OCI-LY7 (cell line): ENCODE measurements at regions not wholly inside any gene's neighbourhood (a gene's known extent, or its start where the extent isn't known, plus 50 kb on each side); places are given as distances from the start of the nearest gene placed in this dataset.

ENCODE experiments used
- CTCF ChIP-seq: fragments of 200-600 bp; sonication (generic); conservative IDR thresholded peaks from 2 replicates; pipeline ENCODE4 v1.5.1; 2014; ENCODE audit warnings: mild to moderate bottlenecking, antibody characterized with exemption, low read length, moderate library complexity, mixed read lengths
- EZH2phosphoT487 ChIP-seq: fragments of 200-600 bp; sonication (generic); IDR thresholded peaks from 2 replicates; pipeline ENCODE4 v1.6.1; 2018; ENCODE audit warnings: low read depth, borderline replicate concordance, mild to moderate bottlenecking, mixed run types, antibody characterized with exemption, low read length, moderate library complexity, mixed read lengths

DNA sequence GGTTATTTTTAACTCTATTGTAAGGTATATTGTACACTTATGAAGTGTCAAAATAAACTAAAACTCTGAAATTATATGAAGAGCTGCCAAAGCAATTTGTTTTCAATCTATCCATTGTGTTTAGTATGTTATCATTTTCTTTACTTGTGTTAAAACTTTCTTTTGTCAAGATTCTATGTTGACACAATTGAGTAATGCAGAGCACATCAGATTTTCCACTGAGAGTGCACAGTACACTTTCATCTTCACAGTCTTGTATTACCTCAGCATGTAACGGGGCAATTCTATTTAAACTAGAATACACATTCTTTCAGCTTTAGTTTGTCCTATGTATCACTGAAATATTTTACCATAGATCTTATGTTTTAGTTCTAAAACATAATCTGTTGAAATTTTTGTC, 304.4 kb upstream of the ZC3H15 start:
- TF ChIP-seq CTCF: no peak
- TF ChIP-seq EZH2phosphoT487: no peak
